ENCODE measurements at regions not wholly inside any gene's neighbourhood (a gene's known extent, or its start where the extent isn't known, plus 50 kb on each side); places are given as distances from the start of the nearest gene placed in this dataset.

GRCh38 chr14:80100681-80101080 is 110.6 kb downstream of the DIO2 start:
- no peak overlapping the region for H3K4me3 ChIP-seq (ENCODE audit: low read depth, low read length)
- TF ChIP-seq CTCF (IDR thresholded peaks at IDR 0.05; ENCODE audit: insufficient read depth, low read length): no peak
- DNase-seq (ENCODE audit: low read depth): no peak

DNA sequence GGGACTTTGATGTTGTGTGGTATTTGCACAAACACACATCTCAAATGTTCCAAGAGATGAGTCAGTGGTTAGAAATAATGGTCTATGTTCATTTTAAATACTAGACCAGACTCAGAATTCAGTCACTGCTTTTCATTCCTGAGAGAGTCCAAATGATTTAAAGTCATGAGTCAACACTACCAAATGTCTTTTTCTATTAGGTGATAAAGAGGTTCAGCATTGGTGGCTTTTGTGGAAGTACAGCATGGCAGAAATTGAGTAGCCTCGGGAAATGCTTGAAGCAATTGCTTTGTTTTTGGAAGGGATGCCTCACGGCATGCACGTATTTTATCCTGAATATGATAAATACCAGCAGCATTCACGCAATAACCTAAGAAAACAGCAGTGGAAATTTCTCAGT is 115.7 kb downstream of the DIO2 start:
- TF ChIP-seq CTCF (IDR thresholded peaks at IDR 0.05; ENCODE audit: insufficient read depth, low read length): no peak
- DNase-seq (ENCODE audit: low read depth): peak; percentile 81

GRCh38 chr14:80087411-80087810 is 123.9 kb downstream of the DIO2 start:
- H3K4me3 ChIP-seq (ENCODE audit: low read depth, low read length): no peak overlapping the region
- no peak for TF ChIP-seq CTCF (IDR thresholded peaks at IDR 0.05; ENCODE audit: insufficient read depth, low read length)
- no peak for DNase-seq (ENCODE audit: low read depth)

More for the DNA sequence above, 115.7 kb downstream of the DIO2 start:
- H3K4me3 ChIP-seq (ENCODE audit: low read depth, low read length): no peak overlapping the region

- no peak for DNase-seq (ENCODE audit: low read depth)
- no peak overlapping the region for H3K4me3 ChIP-seq (ENCODE audit: low read depth, low read length)
- no peak for TF ChIP-seq CTCF (IDR thresholded peaks at IDR 0.05; ENCODE audit: insufficient read depth, low read length)
Observed at GRCh38 chr14:80084196-80084595, 127.1 kb downstream of the DIO2 start.

GRCh38 chr14:80080601-80081000 is 130.7 kb downstream of the DIO2 start:
- H3K4me3 ChIP-seq (ENCODE audit: low read depth, low read length): no peak overlapping the region
- DNase-seq (ENCODE audit: low read depth): no peak
- TF ChIP-seq CTCF (IDR thresholded peaks at IDR 0.05; ENCODE audit: insufficient read depth, low read length): no peak

DNA sequence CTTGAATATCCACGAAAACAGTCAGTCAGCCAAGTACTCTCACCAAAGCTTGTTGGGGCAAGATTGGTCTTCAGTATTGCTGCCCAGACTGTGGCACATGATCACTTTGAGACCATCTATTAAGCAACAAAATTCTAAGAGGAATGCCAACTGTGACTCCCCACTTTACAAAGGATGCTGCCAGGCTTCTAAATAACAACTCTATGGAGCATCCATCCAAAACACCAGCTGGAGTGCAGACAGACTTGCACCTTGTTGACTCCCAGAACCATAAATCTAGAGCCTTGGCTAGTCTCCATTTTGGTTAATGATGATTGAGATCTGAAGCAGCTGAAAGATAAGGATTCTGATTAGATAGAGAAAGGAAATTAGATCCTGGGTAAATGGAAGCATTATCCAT is 132.8 kb downstream of the DIO2 start:
- no peak for DNase-seq (ENCODE audit: low read depth)
- no peak overlapping the region for H3K4me3 ChIP-seq (ENCODE audit: low read depth, low read length)
- TF ChIP-seq CTCF (IDR thresholded peaks at IDR 0.05; ENCODE audit: insufficient read depth, low read length): no peak

GRCh38 chr14:80077262-80077661 is 134.0 kb downstream of the DIO2 start:
- no peak for TF ChIP-seq CTCF (IDR thresholded peaks at IDR 0.05; ENCODE audit: insufficient read depth, low read length)
- peak; percentile 34 for DNase-seq (ENCODE audit: low read depth)
- no peak overlapping the region for H3K4me3 ChIP-seq (ENCODE audit: low read depth, low read length)

All from fibroblast of the aortic adventitia (primary cell).